SK-N-SH (cell line): ENCODE measurements at regions not wholly inside any gene's neighbourhood (a gene's known extent, or its start where the extent isn't known, plus 50 kb on each side); places are given as distances from the start of the nearest gene placed in this dataset.

Experiments
- CTCF ChIA-PET: fragments of 300-600, 350-600 bp; formaldehyde crosslinking; extraction: SDS; loops from one replicate; lab custom pipeline; 2021; lab: Yijun Ruan, JAX
- POLR2A ChIA-PET: fragments of 350-600 bp; sonication (Branson Sonifier 250); formaldehyde crosslinking; extraction: SDS; loops from one replicate; lab custom pipeline; 2020; ENCODE audit warnings: antibody characterized with exemption, inconsistent platforms; lab: Yijun Ruan, JAX
- DNase-seq: peaks from one replicate; pipeline ENCODE4 v3.0.0; 2012
- H2AFZ ChIP-seq: fragments of 200-600 bp; sonication (generic); 2 replicates; pipeline ENCODE4 v1.8.1; 2016; ENCODE audit warnings: antibody characterized with exemption, mild to moderate bottlenecking, low read depth
- H3F3A ChIP-seq: fragments of 200-600 bp; sonication (generic); replicated peaks from 2 replicates; pipeline ENCODE3; 2016; ENCODE audit warnings: antibody characterized with exemption, mild to moderate bottlenecking; ENCODE audit not compliant: insufficient read depth
- H3K27ac ChIP-seq, 2 experiments: fragments of 200-500 bp in 1 of 2; fragments of 200-600 bp in 1 of 2; sonication (Bioruptor generic) in 1 of 2; sonication (generic), shearing (Covaris generic) in 1 of 2; 2 replicates each; pipeline versions ENCODE4 v1.5.1 to v1.6.1; 2014 to 2016; ENCODE audit warnings: low read depth in 2 of 2, inconsistent platforms in 1 of 2, low read length in 1 of 2, mild to moderate bottlenecking in 1 of 2, mixed read lengths in 1 of 2
- H3K27me3 ChIP-seq: fragments of 200-600 bp; sonication (generic), shearing (Covaris generic); 2 replicates; pipeline ENCODE4 v1.6.1; 2016; ENCODE audit warnings: mixed run types; ENCODE audit not compliant: insufficient read depth
- H3K36me3 ChIP-seq, 2 experiments: fragments of 200-500 bp in 1 of 2; fragments of 200-600 bp in 1 of 2; sonication (Bioruptor generic) in 1 of 2; sonication (generic) in 1 of 2; replicated peaks in 1 of 2; 2 replicates each; pipeline versions ENCODE3 to v1.5.1; 2014 to 2016; ENCODE audit warnings: low read length in 1 of 2, mild to moderate bottlenecking in 1 of 2; ENCODE audit not compliant: insufficient read depth in 2 of 2, control insufficient read depth in 1 of 2
- H3K4me1 ChIP-seq, 2 experiments: fragments of 200-500 bp in 1 of 2; fragments of 200-600 bp in 1 of 2; sonication (Bioruptor generic) in 1 of 2; sonication (generic), shearing (Covaris generic) in 1 of 2; 2 replicates each; pipeline versions ENCODE4 v1.5.1 to v1.6.1; 2014 to 2016; ENCODE audit warnings: low read depth in 1 of 2, low read length in 1 of 2, mixed run types in 1 of 2; ENCODE audit not compliant: insufficient read depth in 2 of 2, control insufficient read depth in 1 of 2
- H3K4me2 ChIP-seq: fragments of 200-600 bp; sonication (generic), shearing (Covaris generic); 2 replicates; pipeline ENCODE4 v1.6.1; 2017; ENCODE audit warnings: mixed run types
- H3K4me3 ChIP-seq, 2 experiments: fragments of 200-500 bp in 1 of 2; fragments of 200-600 bp in 1 of 2; sonication (Bioruptor generic) in 1 of 2; sonication (generic), shearing (Covaris generic) in 1 of 2; 2 replicates each; pipeline versions ENCODE4 v1.5.1 to v1.8.1; 2014 to 2016; ENCODE audit warnings: low read depth in 2 of 2, inconsistent platforms in 1 of 2, low read length in 1 of 2, mild to moderate bottlenecking in 1 of 2, mixed read lengths in 1 of 2, moderate library complexity in 1 of 2
- H3K79me2 ChIP-seq: fragments of 200-600 bp; sonication (generic); 2 replicates; pipeline ENCODE4 v1.8.1; 2017; ENCODE audit warnings: mild to moderate bottlenecking; ENCODE audit not compliant: insufficient read depth
- H3K9ac ChIP-seq: fragments of 200-600 bp; sonication (generic); 2 replicates; pipeline ENCODE4 v1.6.1; 2017; ENCODE audit warnings: mixed run types
- H3K9me2 ChIP-seq: fragments of 200-600 bp; sonication (generic); 2 replicates; pipeline ENCODE4 v1.6.1; 2017; ENCODE audit warnings: mixed run types
- H3K9me3 ChIP-seq: fragments of 200-600 bp; sonication (generic); 2 replicates; pipeline ENCODE4 v1.6.1; 2017; ENCODE audit warnings: mixed run types, mild to moderate bottlenecking, moderate library complexity
- H4K20me1 ChIP-seq: fragments of 200-600 bp; sonication (generic); 2 replicates; pipeline ENCODE4 v1.6.1; 2017; ENCODE audit warnings: mild to moderate bottlenecking, mixed run types; ENCODE audit not compliant: insufficient read depth
- EZH2phosphoT487 ChIP-seq: fragments of 200-600 bp; sonication (generic); IDR thresholded peaks from 2 replicates; pipeline ENCODE4 v1.6.1; 2017; ENCODE audit warnings: low read depth, mixed run types, mild to moderate bottlenecking, antibody characterized with exemption, moderate library complexity, borderline replicate concordance
- FOXM1 ChIP-seq: IDR thresholded peaks from 2 replicates; pipeline ENCODE4 v1.4.0; 2012; ENCODE audit warnings: low read depth, mild to moderate bottlenecking
- GATA2 ChIP-seq: sonication (generic); formaldehyde crosslinking; IDR thresholded peaks from 2 replicates; pipeline ENCODE4 v1.5.0; 2020; ENCODE audit warnings: mild to moderate bottlenecking, missing genetic modification reagents
- MEF2A ChIP-seq: IDR thresholded peaks from 2 replicates; pipeline ENCODE4 v1.4.0; 2012; ENCODE audit warnings: low read depth, borderline replicate concordance
- NRF1 ChIP-seq: IDR thresholded peaks from 2 replicates; pipeline ENCODE4 v1.6.1; 2012; ENCODE audit warnings: low read depth, mild to moderate bottlenecking, low read length
- RCOR1 ChIP-seq: fragments of 150-350 bp; IDR thresholded peaks from 2 replicates; pipeline ENCODE4 v1.6.1; 2017; ENCODE audit warnings: antibody characterized with exemption, low read length
- RXRA ChIP-seq: IDR thresholded peaks from 2 replicates; pipeline ENCODE4 v1.4.0; 2012; ENCODE audit warnings: low read depth, mild to moderate bottlenecking, borderline replicate concordance
- SIN3A ChIP-seq: IDR thresholded peaks from 2 replicates; pipeline ENCODE4 v1.6.1; 2012; ENCODE audit warnings: low read depth, mild to moderate bottlenecking, low read length, moderate library complexity, borderline replicate concordance
- SMC3 ChIP-seq: IDR thresholded peaks from 2 replicates; pipeline ENCODE4 v1.6.1; 2012; ENCODE audit warnings: low read depth, low read length, improper control_type of control experiment
- TAF1 ChIP-seq: IDR thresholded peaks from 2 replicates; pipeline ENCODE4 v1.6.1; 2012; ENCODE audit warnings: low read depth, mild to moderate bottlenecking, low read length, moderate library complexity, borderline replicate concordance
- TEAD4 ChIP-seq: IDR thresholded peaks from 2 replicates; pipeline ENCODE4 v1.4.0; 2012; ENCODE audit warnings: mild to moderate bottlenecking, borderline replicate concordance; ENCODE audit not compliant: insufficient read depth
- WGBS: methylation state at CpG from one replicate; pipeline ENCODE4 v1.1.6; 2017; ENCODE audit warnings: low lambda C conversion rate; 5-methylcytosine and 5-hydroxymethylcytosine counted together
- TF ChIP-seq, protein P1 (sequence below): fragments of 150-350 bp; IDR thresholded peaks from 2 replicates; pipeline ENCODE4 v1.6.1; 2017; ENCODE audit warnings: antibody characterized with exemption, low read length, low read depth, borderline replicate concordance
- TF ChIP-seq, protein P2 (sequence below): fragments of 150-350 bp; IDR thresholded peaks from 2 replicates; pipeline ENCODE4 v1.6.1; 2016; ENCODE audit warnings: mild to moderate bottlenecking, low read depth, low read length
- TF ChIP-seq, protein P3 (sequence below): IDR thresholded peaks from 2 replicates; pipeline ENCODE4; 2012
- TF ChIP-seq, protein P4 (sequence below): IDR thresholded peaks from 2 replicates; pipeline ENCODE4 v1.4.0; 2012; ENCODE audit warnings: low read depth, borderline replicate concordance
- TF ChIP-seq, protein P5 (sequence below): IDR thresholded peaks from 2 replicates; pipeline ENCODE4 v1.4.0; 2012; ENCODE audit warnings: low read depth, borderline replicate concordance

DNA sequence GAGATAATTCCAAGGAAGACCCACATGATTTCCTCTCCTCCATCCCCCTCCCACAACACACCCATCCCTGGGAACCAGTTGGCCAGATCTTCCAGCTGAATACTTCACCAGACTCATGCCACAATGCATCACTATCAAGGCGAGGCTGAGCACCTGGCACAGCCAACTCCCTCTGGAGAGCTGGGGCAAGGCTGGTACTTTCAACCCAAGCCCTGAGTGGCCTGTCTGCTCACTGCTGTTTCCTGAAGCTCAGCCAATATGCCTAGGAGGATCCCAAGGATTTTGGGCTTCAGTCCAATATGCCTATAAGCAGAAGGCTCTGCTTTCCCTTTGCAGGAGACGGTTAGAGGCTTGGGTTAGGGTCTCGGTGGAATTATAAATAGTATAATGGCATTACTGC is 90.9 kb upstream of the NEO1 start:
- H2AFZ ChIP-seq: no peak overlapping the region
- H4K20me1 ChIP-seq: no peaks in the 10 kb centered on the region
- no peak for TF ChIP-seq NRF1
- TF ChIP-seq, protein P1, sequence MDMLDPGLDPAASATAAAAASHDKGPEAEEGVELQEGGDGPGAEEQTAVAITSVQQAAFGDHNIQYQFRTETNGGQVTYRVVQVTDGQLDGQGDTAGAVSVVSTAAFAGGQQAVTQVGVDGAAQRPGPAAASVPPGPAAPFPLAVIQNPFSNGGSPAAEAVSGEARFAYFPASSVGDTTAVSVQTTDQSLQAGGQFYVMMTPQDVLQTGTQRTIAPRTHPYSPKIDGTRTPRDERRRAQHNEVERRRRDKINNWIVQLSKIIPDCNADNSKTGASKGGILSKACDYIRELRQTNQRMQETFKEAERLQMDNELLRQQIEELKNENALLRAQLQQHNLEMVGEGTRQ: no peak
- TF ChIP-seq TAF1: no peak
- TF ChIP-seq FOXM1: no peak
- TF ChIP-seq, protein P2, sequence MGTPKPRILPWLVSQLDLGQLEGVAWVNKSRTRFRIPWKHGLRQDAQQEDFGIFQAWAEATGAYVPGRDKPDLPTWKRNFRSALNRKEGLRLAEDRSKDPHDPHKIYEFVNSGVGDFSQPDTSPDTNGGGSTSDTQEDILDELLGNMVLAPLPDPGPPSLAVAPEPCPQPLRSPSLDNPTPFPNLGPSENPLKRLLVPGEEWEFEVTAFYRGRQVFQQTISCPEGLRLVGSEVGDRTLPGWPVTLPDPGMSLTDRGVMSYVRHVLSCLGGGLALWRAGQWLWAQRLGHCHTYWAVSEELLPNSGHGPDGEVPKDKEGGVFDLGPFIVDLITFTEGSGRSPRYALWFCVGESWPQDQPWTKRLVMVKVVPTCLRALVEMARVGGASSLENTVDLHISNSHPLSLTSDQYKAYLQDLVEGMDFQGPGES: no peak
- no peak for TF ChIP-seq EZH2phosphoT487

DNA sequence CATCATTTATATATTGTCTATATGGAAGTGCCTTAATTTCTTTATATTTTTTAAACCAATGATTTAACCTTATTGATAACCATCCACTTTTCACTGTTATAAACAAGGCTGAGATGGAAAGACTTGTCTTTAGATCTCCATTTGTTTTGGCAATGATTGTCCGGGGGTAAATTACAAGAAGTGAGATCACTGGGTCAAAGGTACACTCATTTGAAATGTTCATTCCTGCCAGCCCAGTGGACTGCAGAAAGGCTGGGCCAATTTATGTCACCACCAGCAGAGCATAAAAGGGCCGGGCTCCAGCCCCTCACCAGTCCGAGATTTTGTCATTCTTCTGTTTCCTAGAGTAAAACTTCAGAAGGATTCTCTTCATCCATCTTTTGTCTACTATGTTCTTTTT is 93.6 kb upstream of the NEO1 start:
- no peak overlapping the region for H3K9ac ChIP-seq
- CTCF ChIA-PET: no interaction called here
- 23% methylated on average over 3 of the region's 3 CpGs for WGBS
- H3K9me3 ChIP-seq: no peaks in the 10 kb centered on the region
- POLR2A ChIA-PET: no interaction called here
- H3K27ac ChIP-seq: no peak overlapping the region
- no peaks in the 10 kb centered on the region for H3K4me1 ChIP-seq
- H3K79me2 ChIP-seq: no peaks in the 10 kb centered on the region
- H4K20me1 ChIP-seq: no peaks in the 10 kb centered on the region
- no peaks in the 10 kb centered on the region for H3K36me3 ChIP-seq
- no peak overlapping the region for H2AFZ ChIP-seq
- no peak for DNase-seq
- H3K4me3 ChIP-seq: no peak overlapping the region
- H3F3A ChIP-seq: no peaks in the 10 kb centered on the region
- no peaks in the 10 kb centered on the region for H3K27me3 ChIP-seq
- no peak overlapping the region for H3K4me2 ChIP-seq
- H3K9me2 ChIP-seq: no peaks in the 10 kb centered on the region
- TF ChIP-seq, protein P3, sequence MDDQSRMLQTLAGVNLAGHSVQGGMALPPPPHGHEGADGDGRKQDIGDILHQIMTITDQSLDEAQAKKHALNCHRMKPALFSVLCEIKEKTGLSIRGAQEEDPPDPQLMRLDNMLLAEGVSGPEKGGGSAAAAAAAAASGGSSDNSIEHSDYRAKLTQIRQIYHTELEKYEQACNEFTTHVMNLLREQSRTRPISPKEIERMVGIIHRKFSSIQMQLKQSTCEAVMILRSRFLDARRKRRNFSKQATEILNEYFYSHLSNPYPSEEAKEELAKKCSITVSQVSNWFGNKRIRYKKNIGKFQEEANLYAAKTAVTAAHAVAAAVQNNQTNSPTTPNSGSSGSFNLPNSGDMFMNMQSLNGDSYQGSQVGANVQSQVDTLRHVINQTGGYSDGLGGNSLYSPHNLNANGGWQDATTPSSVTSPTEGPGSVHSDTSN: no peak
- TF ChIP-seq FOXM1: no peak
- TF ChIP-seq SIN3A: no peak
- no peak for TF ChIP-seq RCOR1
- no peak for TF ChIP-seq GATA2 (CRISPR knock-in tag)
- no peak for TF ChIP-seq NRF1
- TF ChIP-seq, protein P2: no peak
- no peak for TF ChIP-seq TEAD4
- TF ChIP-seq, protein P4, sequence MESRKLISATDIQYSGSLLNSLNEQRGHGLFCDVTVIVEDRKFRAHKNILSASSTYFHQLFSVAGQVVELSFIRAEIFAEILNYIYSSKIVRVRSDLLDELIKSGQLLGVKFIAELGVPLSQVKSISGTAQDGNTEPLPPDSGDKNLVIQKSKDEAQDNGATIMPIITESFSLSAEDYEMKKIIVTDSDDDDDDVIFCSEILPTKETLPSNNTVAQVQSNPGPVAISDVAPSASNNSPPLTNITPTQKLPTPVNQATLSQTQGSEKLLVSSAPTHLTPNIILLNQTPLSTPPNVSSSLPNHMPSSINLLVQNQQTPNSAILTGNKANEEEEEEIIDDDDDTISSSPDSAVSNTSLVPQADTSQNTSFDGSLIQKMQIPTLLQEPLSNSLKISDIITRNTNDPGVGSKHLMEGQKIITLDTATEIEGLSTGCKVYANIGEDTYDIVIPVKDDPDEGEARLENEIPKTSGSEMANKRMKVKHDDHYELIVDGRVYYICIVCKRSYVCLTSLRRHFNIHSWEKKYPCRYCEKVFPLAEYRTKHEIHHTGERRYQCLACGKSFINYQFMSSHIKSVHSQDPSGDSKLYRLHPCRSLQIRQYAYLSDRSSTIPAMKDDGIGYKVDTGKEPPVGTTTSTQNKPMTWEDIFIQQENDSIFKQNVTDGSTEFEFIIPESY: no peak
- TF ChIP-seq, protein P5, sequence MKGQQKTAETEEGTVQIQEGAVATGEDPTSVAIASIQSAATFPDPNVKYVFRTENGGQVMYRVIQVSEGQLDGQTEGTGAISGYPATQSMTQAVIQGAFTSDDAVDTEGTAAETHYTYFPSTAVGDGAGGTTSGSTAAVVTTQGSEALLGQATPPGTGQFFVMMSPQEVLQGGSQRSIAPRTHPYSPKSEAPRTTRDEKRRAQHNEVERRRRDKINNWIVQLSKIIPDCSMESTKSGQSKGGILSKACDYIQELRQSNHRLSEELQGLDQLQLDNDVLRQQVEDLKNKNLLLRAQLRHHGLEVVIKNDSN: no peak
- no peak for TF ChIP-seq MEF2A
- TF ChIP-seq RXRA: no peak
- TF ChIP-seq SMC3: no peak
- no peak for TF ChIP-seq EZH2phosphoT487

More for the DNA sequence above, 90.9 kb upstream of the NEO1 start:
- no peaks in the 10 kb centered on the region for H3K27me3 ChIP-seq
- H3K9me3 ChIP-seq: no peaks in the 10 kb centered on the region
- H3F3A ChIP-seq: no peaks in the 10 kb centered on the region
- no peak overlapping the region for H3K27ac ChIP-seq
- H3K79me2 ChIP-seq: no peaks in the 10 kb centered on the region
- DNase-seq: no peak
- POLR2A ChIA-PET: no interaction called here
- H3K4me1 ChIP-seq: no peaks in the 10 kb centered on the region
- no peak overlapping the region for H3K4me2 ChIP-seq
- H3K36me3 ChIP-seq: no peaks in the 10 kb centered on the region
- no peak overlapping the region for H3K9ac ChIP-seq
- CTCF ChIA-PET: no interaction called here
- WGBS: 29% methylated on average over 3 of the region's 3 CpGs
- H3K4me3 ChIP-seq: no peak overlapping the region
- H3K9me2 ChIP-seq: no peaks in the 10 kb centered on the region
